ENCODE measurements at regions not wholly inside any gene's neighbourhood (a gene's known extent, or its start where the extent isn't known, plus 50 kb on each side); places are given as distances from the start of the nearest gene placed in this dataset.

DNA sequence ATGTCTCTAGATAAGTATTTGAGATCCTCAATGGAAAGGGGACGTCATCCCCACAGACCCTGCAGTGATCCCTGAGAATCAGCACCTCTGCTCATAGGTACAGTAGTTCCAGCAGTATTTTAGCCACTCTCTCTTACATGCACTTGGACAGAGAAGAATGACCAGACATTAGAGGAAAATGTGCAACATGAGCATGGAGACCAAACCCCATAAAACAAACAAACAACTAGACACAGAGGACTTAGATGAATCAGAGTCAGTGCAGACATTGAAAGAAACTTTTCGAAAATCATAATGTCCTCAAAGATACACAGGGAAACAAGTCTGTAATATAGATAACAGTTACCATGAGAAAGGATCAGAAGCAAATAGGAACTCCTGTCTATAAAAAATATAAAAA is 108.2 kb downstream of the LYPLAL1 start:
- H3K4me3 ChIP-seq = no peak overlapping the region
- intact Hi-C loops (cut with DNase I; ENCODE audit: low total_unique reads) (no loop called here), in situ Hi-C loops (cut with MboI; ENCODE audit: low sequenced_read_pairs in 4 of 4) (no loop called here)
- TF ChIP-seq POLR2A (IDR thresholded peaks at IDR 0.05) = no peak
- ATAC-seq = no peak
- no peaks in the 10 kb centered on the region for H3K9me3 ChIP-seq
- H3K27me3 ChIP-seq = no peaks in the 10 kb centered on the region
- H3K4me1 ChIP-seq = no peaks in the 10 kb centered on the region
- H3K27ac ChIP-seq = no peak overlapping the region
- no peak for DNase-seq
- no peaks in the 10 kb centered on the region for H3K36me3 ChIP-seq

GRCh38 chr1:219279017-219279770 is 105.5 kb downstream of the LYPLAL1 start:
- no peaks in the 10 kb centered on the region for H3K9me3 ChIP-seq
- H3K36me3 ChIP-seq = no peaks in the 10 kb centered on the region
- TF ChIP-seq POLR2A (IDR thresholded peaks at IDR 0.05) = no peak
- TF ChIP-seq, protein P1, sequence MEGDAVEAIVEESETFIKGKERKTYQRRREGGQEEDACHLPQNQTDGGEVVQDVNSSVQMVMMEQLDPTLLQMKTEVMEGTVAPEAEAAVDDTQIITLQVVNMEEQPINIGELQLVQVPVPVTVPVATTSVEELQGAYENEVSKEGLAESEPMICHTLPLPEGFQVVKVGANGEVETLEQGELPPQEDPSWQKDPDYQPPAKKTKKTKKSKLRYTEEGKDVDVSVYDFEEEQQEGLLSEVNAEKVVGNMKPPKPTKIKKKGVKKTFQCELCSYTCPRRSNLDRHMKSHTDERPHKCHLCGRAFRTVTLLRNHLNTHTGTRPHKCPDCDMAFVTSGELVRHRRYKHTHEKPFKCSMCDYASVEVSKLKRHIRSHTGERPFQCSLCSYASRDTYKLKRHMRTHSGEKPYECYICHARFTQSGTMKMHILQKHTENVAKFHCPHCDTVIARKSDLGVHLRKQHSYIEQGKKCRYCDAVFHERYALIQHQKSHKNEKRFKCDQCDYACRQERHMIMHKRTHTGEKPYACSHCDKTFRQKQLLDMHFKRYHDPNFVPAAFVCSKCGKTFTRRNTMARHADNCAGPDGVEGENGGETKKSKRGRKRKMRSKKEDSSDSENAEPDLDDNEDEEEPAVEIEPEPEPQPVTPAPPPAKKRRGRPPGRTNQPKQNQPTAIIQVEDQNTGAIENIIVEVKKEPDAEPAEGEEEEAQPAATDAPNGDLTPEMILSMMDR (IDR thresholded peaks at IDR 0.05 in 4 of 5, conservative IDR thresholded peaks at IDR 0.05 in 1 of 5) = no peak
- no peak overlapping the region for H3K4me3 ChIP-seq
- ATAC-seq = no peak
- H3K4me1 ChIP-seq = no peaks in the 10 kb centered on the region
- H3K27ac ChIP-seq = no peak overlapping the region
- in situ Hi-C loops (cut with MboI; ENCODE audit: low sequenced_read_pairs in 4 of 4) = no loop called here
- H3K27me3 ChIP-seq = no peaks in the 10 kb centered on the region
- intact Hi-C loops (cut with DNase I; ENCODE audit: low total_unique reads) = no loop called here
- DNase-seq = no peak

- no peak for DNase-seq
- H3K9me3 ChIP-seq = no peaks in the 10 kb centered on the region
- in situ Hi-C loops (cut with MboI; ENCODE audit: low sequenced_read_pairs in 4 of 4) (no loop called here), intact Hi-C loops (cut with DNase I; ENCODE audit: low total_unique reads) (no loop called here)
- ATAC-seq = no peak
- H3K36me3 ChIP-seq = no peaks in the 10 kb centered on the region
- H3K27ac ChIP-seq = no peak overlapping the region
- H3K4me1 ChIP-seq = no peaks in the 10 kb centered on the region
- H3K4me3 ChIP-seq = no peak overlapping the region
- H3K27me3 ChIP-seq = no peaks in the 10 kb centered on the region
- TF ChIP-seq, protein P1 (IDR thresholded peaks at IDR 0.05 in 4 of 5, conservative IDR thresholded peaks at IDR 0.05 in 1 of 5) = no peak
- TF ChIP-seq POLR2A (IDR thresholded peaks at IDR 0.05) = no peak
These were observed 104.6 kb downstream of the LYPLAL1 start for GRCh38 chr1:219278288-219278687.

DNA sequence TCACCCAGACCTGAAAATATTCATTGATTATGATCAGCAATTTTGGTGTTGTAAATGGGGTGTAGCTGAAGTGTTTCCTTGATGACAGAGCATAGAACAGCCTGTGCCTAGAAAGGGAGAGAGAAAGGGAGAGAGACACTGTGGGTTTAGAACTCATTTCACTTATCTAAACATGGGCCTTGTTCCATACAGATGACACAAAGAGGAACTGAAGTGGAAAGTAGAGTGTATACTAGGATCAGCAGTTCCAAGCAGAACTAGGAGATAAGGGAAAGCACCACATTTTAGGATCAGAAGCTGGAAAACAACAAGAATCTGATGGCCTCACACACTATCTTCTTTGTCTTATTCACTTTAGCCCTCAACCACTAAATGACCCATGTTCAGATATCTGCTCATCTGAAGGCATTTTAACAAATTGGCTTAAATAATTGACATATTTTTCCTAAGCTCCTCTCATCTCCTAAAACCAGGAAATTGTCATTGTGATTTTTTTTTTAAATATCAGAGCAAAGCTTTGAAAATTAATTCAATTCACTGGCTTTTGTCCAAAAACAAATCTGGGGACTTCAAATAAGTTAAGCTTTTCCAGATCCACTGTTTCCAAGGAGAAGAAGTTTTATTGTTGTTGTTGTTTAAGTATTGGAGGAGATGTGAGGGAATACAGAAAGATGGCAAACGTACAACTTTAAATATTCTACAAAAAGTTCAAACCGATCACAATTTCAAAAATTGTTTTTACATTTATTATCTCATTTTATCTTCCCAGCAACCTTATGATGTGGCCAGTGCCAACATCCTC is 103.8 kb downstream of the LYPLAL1 start:
- no peaks in the 10 kb centered on the region for H3K9me3 ChIP-seq
- in situ Hi-C loops (cut with MboI; ENCODE audit: low sequenced_read_pairs in 4 of 4) (no loop called here), intact Hi-C loops (cut with DNase I; ENCODE audit: low total_unique reads) (no loop called here)
- no peak overlapping the region for H3K4me3 ChIP-seq
- TF ChIP-seq, protein P1 (IDR thresholded peaks at IDR 0.05 in 4 of 5, conservative IDR thresholded peaks at IDR 0.05 in 1 of 5) = no peak
- TF ChIP-seq POLR2A (IDR thresholded peaks at IDR 0.05) = no peak
- no peaks in the 10 kb centered on the region for H3K4me1 ChIP-seq
- no peak for DNase-seq
- no peaks in the 10 kb centered on the region for H3K27me3 ChIP-seq
- ATAC-seq = no peak
- H3K36me3 ChIP-seq = no peaks in the 10 kb centered on the region
- H3K27ac ChIP-seq = no peak overlapping the region

DNA sequence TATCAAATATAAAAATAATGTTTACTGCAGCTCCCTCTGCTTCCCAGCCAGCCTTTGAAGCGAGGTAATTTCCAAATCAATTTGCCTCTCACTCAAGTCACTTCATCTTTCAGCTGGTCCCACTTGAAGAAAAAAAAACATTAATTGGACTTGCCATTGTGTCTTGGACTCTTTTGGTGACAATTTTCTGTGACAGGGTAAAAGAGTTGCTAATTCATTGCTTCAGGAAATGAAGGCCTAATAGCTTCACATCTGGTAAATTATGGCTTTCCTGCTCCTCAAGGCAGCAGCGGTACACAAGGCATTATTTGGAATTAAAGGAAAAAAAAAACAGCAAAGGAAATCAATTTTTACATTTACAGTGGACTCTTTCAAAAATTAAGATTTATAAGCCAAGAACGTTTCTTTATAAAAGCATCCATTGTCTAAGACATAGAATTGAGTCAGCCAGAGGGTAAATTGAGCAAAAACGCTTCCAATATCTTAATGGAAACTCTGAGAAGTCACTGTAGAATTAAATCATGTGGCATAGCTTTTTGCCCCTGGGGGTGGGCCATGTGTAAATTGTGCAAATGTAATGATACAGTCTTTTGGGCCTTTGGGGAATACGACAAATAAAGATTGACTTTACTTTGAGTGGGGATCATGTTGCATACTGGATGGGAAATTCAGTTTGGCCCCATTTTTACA is 102.5 kb downstream of the LYPLAL1 start:
- no peaks in the 10 kb centered on the region for H3K36me3 ChIP-seq
- no peak for ATAC-seq
- H3K4me1 ChIP-seq = no peaks in the 10 kb centered on the region
- H3K9me3 ChIP-seq = no peaks in the 10 kb centered on the region
- DNase-seq = no peak
- intact Hi-C loops (cut with DNase I; ENCODE audit: low total_unique reads) = no loop called here
- TF ChIP-seq, protein P1 (IDR thresholded peaks at IDR 0.05 in 4 of 5, conservative IDR thresholded peaks at IDR 0.05 in 1 of 5) = no peak
- TF ChIP-seq POLR2A (IDR thresholded peaks at IDR 0.05) = no peak
- in situ Hi-C loops (cut with MboI; ENCODE audit: low sequenced_read_pairs in 4 of 4) = no loop called here
- H3K4me3 ChIP-seq = no peak overlapping the region
- H3K27ac ChIP-seq = no peak overlapping the region
- no peaks in the 10 kb centered on the region for H3K27me3 ChIP-seq
